Panc1 (cell line): ENCODE measurements at regions not wholly inside any gene's neighbourhood (a gene's known extent, or its start where the extent isn't known, plus 50 kb on each side); places are given as distances from the start of the nearest gene placed in this dataset.

Source experiments
- ATAC-seq: fragments of 200-7000 bp; cut with Tn5 transposase; 2 replicates; pipeline ENCODE4 v1.9.1; 2020; ENCODE audit warnings: mild to moderate bottlenecking, moderate library complexity
- BruUV-seq: library from RNA; stranded (reverse); fragments of 400-500 nt; replicated peaks from 2 replicates; lab custom pipeline; 2021; lab: Mats Ljungman, UMichigan
- CTCF ChIA-PET: fragments of 300-600 bp; sonication (Branson Sonifier 250); formaldehyde crosslinking; loops from one replicate; lab custom pipeline; 2022; ENCODE audit warnings: antibody characterized with exemption; lab: Charles Lee
- POLR2A ChIA-PET: fragments of 300-600 bp; sonication (Branson Sonifier 250); formaldehyde crosslinking; loops from one replicate; lab custom pipeline; 2022; ENCODE audit warnings: antibody characterized with exemption; lab: Charles Lee
- DNase-seq: peaks from one replicate; pipeline ENCODE4 v3.0.0-alpha.2; 2010; ENCODE audit warnings: low read depth, low spot score
- H3K27ac ChIP-seq: 2 replicates; pipeline ENCODE4 v1.5.1; 2011; ENCODE audit warnings: mild to moderate bottlenecking, low read length, inconsistent platforms
- H3K27me3 ChIP-seq: fragments of 200-500 bp; sonication (Bioruptor generic); 2 replicates; pipeline ENCODE4 v1.6.0; 2014; ENCODE audit warnings: low read length, inconsistent platforms; ENCODE audit not compliant: control insufficient read depth, insufficient read depth
- H3K36me3 ChIP-seq: fragments of 200-500 bp; sonication (Bioruptor generic); 2 replicates; pipeline ENCODE4 v1.5.1; 2014; ENCODE audit warnings: inconsistent platforms, mild to moderate bottlenecking, low read length, moderate library complexity; ENCODE audit not compliant: control insufficient read depth, insufficient read depth
- H3K4me1 ChIP-seq: 2 replicates; pipeline ENCODE4 v1.5.1; 2011; ENCODE audit warnings: inconsistent platforms, mild to moderate bottlenecking, low read length, moderate library complexity; ENCODE audit not compliant: control insufficient read depth, insufficient read depth
- H3K4me3 ChIP-seq, 2 experiments: 2 replicates each; pipeline ENCODE4 v1.5.1; 2011 to 2012; ENCODE audit warnings: low read depth in 2 of 2, low read length in 2 of 2, mild to moderate bottlenecking in 2 of 2, inconsistent platforms in 1 of 2, moderate library complexity in 1 of 2
- H3K9me3 ChIP-seq: fragments of 200-500 bp; sonication (Bioruptor generic); 2 replicates; pipeline ENCODE4 v1.5.1; 2014; ENCODE audit warnings: low read depth, mild to moderate bottlenecking, inconsistent platforms, low read length, moderate library complexity; ENCODE audit not compliant: control insufficient read depth, insufficient read depth
- POLR2AphosphoS5 ChIP-seq: IDR thresholded peaks from 2 replicates; pipeline ENCODE4 v1.6.1; 2012; ENCODE audit warnings: mild to moderate bottlenecking, low read depth, low read length, moderate library complexity
- SIN3A ChIP-seq: IDR thresholded peaks from 2 replicates; pipeline ENCODE4 v1.6.1; 2012; ENCODE audit warnings: low read depth, mild to moderate bottlenecking, low read length, moderate library complexity, borderline replicate concordance; ENCODE audit not compliant: insufficient read depth
- TCF7L2 ChIP-seq: IDR thresholded peaks from 2 replicates; pipeline ENCODE4 v1.6.1; 2011; ENCODE audit warnings: mild to moderate bottlenecking, low read depth, low read length, inconsistent platforms
- in situ Hi-C: cut with HindIII; loops from 2 replicates; pipeline ENCODE4 v1.10.0; 2016; ENCODE audit warnings: low sequenced_read_pairs, low pct_unique_long_range_greater_than_20kb
- intact Hi-C: fragments of 100-400 bp; cut with micrococcal nuclease; formaldehyde crosslinking; loops from one replicate; pipeline ENCODE4 v1.10.0; 2022; ENCODE audit not compliant: unreplicated experiment
- TF ChIP-seq, protein P1 (sequence below): fragments of 450-650 bp; IDR thresholded peaks from 2 replicates; pipeline ENCODE4 v1.5.1; 2017; ENCODE audit warnings: mild to moderate bottlenecking
- TF ChIP-seq, protein P2 (sequence below), 2 experiments: IDR thresholded peaks; 2 replicates each; pipeline ENCODE4 v1.6.1; 2011 to 2012; ENCODE audit warnings: low read depth in 2 of 2, control low read depth in 1 of 2, low read length in 1 of 2, mild to moderate bottlenecking in 1 of 2, moderate library complexity in 1 of 2; ENCODE audit not compliant: insufficient read depth in 1 of 2

DNA sequence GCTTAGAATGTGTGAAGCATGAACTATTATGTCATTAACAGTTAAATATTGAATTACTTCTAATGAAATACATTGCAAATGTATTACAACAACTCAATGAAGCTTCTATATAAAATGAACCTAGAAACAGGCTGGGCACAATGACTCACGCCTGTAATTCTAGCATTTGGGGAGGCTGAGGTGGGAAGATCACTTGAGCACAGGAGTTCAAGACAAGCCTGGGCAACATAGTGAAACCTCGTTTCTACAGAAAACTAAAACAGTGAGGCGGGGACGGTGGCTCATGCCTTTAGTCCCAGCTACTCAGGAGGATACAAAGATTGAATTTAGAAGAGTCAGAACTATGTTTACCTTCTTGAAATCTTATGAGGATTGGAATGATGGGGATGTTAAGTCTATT, 505.1 kb downstream of the SLITRK5 start:
- in situ Hi-C loops (no loop called here), intact Hi-C loops (no loop called here)
- Histone ChIP-seq H3K4me3 (no peak overlapping the region), H3K9me3 (no peaks in the 10 kb centered on the region), H3K36me3 (no peaks in the 10 kb centered on the region), H3K27me3 (no peaks in the 10 kb centered on the region), H3K4me1 (no peaks in the 10 kb centered on the region), H3K27ac (no peak overlapping the region)
- ChIA-PET CTCF (no interaction called here), POLR2A (no interaction called here)
- TF ChIP-seq, protein P1, sequence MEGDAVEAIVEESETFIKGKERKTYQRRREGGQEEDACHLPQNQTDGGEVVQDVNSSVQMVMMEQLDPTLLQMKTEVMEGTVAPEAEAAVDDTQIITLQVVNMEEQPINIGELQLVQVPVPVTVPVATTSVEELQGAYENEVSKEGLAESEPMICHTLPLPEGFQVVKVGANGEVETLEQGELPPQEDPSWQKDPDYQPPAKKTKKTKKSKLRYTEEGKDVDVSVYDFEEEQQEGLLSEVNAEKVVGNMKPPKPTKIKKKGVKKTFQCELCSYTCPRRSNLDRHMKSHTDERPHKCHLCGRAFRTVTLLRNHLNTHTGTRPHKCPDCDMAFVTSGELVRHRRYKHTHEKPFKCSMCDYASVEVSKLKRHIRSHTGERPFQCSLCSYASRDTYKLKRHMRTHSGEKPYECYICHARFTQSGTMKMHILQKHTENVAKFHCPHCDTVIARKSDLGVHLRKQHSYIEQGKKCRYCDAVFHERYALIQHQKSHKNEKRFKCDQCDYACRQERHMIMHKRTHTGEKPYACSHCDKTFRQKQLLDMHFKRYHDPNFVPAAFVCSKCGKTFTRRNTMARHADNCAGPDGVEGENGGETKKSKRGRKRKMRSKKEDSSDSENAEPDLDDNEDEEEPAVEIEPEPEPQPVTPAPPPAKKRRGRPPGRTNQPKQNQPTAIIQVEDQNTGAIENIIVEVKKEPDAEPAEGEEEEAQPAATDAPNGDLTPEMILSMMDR = no peak
- TF ChIP-seq POLR2AphosphoS5 (no peak), SIN3A (no peak), TCF7L2 (no peak)
- TF ChIP-seq, protein P2, sequence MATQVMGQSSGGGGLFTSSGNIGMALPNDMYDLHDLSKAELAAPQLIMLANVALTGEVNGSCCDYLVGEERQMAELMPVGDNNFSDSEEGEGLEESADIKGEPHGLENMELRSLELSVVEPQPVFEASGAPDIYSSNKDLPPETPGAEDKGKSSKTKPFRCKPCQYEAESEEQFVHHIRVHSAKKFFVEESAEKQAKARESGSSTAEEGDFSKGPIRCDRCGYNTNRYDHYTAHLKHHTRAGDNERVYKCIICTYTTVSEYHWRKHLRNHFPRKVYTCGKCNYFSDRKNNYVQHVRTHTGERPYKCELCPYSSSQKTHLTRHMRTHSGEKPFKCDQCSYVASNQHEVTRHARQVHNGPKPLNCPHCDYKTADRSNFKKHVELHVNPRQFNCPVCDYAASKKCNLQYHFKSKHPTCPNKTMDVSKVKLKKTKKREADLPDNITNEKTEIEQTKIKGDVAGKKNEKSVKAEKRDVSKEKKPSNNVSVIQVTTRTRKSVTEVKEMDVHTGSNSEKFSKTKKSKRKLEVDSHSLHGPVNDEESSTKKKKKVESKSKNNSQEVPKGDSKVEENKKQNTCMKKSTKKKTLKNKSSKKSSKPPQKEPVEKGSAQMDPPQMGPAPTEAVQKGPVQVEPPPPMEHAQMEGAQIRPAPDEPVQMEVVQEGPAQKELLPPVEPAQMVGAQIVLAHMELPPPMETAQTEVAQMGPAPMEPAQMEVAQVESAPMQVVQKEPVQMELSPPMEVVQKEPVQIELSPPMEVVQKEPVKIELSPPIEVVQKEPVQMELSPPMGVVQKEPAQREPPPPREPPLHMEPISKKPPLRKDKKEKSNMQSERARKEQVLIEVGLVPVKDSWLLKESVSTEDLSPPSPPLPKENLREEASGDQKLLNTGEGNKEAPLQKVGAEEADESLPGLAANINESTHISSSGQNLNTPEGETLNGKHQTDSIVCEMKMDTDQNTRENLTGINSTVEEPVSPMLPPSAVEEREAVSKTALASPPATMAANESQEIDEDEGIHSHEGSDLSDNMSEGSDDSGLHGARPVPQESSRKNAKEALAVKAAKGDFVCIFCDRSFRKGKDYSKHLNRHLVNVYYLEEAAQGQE (IDR thresholded peaks at IDR 0.05; ENCODE audit: insufficient read depth in 1 of 2, low read depth in 2 of 2, low read length in 1 of 2) = no peak
- ATAC-seq (no peak), DNase-seq (no peak)
- no TSS peak for BruUV-seq

DNA sequence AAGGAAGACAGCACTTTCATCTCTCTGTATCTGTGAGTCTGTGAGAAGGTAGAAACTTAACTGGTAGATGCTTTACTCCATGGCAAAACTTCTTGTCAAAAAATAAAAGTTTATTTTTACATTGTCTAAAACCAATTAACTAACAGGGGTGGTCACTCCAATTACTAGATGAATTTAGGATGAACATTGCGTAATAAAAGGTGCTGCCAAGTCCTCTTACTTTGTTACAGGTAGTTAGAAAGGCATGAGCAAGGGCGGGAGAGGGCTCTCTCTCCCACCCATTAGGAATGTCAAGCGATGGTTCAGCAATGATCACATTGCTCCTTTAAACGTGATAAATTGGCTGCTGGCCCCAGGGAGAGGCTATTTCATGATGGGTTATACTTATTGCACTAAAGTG, 512.3 kb downstream of the SLITRK5 start:
- DNase-seq (no peak), ATAC-seq (no peak)
- POLR2A ChIA-PET = no interaction called here
- Histone ChIP-seq H3K4me1 (no peaks in the 10 kb centered on the region), H3K27ac (no peak overlapping the region), H3K9me3 (no peaks in the 10 kb centered on the region), H3K27me3 (no peaks in the 10 kb centered on the region), H3K36me3 (no peaks in the 10 kb centered on the region), H3K4me3 (no peak overlapping the region)
- intact Hi-C loops = no loop called here
- no TSS peak for BruUV-seq
- TF ChIP-seq, protein P1 = no peak
- no peak for TF ChIP-seq SIN3A
- TF ChIP-seq, protein P2 (IDR thresholded peaks at IDR 0.05; ENCODE audit: insufficient read depth in 1 of 2, low read depth in 2 of 2, low read length in 1 of 2) = no peak
- no peak for TF ChIP-seq TCF7L2
- no peak for TF ChIP-seq POLR2AphosphoS5
- in situ Hi-C loops = no loop called here
- CTCF ChIA-PET = no interaction called here
